Stimulated activated naive CD4-positive, alpha-beta T cell (primary cell): ENCODE measurements at regions not wholly inside any gene's neighbourhood (a gene's known extent, or its start where the extent isn't known, plus 50 kb on each side); places are given as distances from the start of the nearest gene placed in this dataset.
"Not testable (repeated sequence)": the region's sequence is repeated elsewhere in the genome, so short reads cannot be mapped to it uniquely, and the experiment has no call there.

ENCODE experiments used
- DNase-seq, 6 experiments: peaks; one replicate each; lab custom pipeline; 2025; lab: John Stamatoyannopoulos, UW

DNA sequence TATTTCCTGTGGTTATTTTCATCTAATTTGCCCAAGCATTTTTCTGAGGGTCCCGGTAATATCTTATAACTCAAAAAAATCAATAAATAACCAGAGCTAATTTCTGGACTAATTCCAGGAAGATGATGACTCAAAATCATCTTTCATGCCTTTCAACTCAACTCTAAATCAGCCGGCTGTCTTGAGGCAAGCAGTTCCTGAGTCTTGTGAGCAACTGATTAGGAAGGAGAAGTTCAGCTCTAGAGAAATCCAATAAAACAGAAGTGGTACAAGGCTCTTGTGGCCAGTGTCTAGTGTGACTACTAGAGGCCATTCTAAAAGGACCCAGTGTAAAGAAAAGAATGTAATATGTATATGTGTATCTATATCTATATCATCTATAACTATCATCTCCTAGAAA lies 890.4 kb downstream of the TRIB2 start:
- DNase-seq = no peak

DNA sequence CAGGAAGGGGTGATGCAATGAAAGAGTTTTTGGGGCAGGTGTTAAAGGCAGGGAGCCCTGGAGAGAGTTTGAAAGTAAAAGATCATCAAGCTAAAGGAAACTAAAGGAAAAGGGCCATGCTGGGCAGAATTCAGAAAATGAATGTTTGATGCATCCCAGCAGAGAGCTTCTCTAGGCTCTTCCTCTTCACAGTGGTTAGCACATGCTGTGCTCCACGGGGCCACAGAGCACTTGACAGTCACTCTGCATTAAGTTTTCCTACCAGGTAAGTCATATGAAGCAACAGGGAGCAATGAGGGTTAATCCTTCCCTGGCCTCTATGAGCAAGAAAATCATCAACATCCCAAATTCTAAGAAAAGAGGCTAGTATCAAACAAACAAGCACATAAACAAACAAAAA lies 895.2 kb downstream of the TRIB2 start:
- DNase-seq = no peak

DNA sequence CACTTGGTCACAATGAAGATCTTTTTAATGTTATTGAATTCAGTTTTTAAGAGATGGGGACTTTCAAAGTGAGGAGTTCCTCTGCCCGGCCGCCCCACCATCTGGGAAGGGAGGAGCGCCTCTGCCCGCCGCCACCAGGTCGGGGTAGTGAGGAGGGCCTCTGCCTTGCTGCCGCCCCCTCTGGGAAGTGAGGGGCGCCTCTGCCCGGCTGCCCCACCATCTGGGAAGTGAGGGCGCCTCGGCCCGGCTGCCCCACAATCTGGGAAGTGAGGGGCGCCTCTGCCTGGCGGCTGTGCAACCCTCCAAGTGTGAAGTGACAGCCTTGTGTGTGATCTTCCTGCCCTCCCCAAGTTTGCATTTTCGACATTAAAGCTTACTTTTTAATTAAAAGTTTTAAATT lies 899.3 kb downstream of the TRIB2 start:
- no peak for DNase-seq

DNA sequence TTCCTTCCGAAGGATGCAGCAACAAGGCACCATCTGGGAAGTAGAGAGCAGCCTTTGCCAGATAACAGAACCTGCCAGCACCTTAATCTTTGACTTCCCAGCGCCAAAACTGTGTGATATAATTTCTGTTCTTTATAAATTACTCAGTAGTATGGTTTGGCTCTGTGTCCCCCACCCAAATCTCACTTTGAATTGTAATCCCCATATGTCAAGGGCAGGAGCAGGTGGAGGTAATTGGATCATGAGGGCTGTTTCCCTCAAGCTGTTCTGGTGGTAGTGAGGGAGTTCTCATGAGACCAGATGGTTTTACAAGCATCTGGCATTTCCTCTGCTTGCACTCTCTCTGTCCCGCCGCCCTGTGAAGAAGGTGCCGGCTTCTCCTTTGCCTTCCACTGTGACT lies 899.9 kb downstream of the TRIB2 start:
- no peak for DNase-seq

DNA sequence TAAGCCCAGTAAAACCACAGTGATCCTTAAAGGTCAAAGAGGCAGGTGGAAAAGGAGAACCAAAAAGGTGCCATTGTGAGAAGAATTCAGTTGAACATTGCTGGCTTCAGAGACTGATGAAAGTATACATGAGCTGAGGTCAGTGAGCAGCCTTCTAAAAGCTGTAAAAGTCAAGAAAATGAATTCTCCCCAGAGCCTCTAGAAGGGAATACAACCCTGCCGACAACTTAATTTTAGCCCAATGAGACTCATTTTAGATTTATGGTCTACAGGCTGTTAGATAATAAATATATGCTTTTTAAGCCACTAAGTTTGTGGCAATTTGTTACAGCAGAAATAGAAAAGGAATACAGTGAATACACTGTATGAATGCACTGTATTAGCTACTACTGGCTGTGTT lies 911.4 kb downstream of the TRIB2 start:
- no peak for DNase-seq

DNA sequence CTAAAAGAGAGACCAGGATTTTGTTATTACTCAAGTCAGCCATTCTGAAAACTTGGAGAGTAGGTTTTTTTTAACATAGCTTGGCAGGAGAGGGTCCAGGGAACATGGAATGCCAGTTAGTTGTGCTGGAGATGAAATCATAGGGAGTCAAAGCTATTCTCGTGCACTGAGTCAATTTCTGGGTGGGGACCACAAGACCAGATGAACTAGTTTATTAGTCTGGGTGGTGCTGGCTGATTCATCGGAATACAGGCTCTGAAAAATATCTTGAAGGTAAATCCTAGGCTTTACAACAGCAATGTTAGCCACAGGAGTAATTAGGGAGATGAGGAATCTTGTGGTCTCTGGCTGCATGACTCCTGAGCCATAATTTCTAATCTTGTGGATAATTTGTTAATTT lies 921.4 kb downstream of the TRIB2 start:
- DNase-seq = no peak

DNA sequence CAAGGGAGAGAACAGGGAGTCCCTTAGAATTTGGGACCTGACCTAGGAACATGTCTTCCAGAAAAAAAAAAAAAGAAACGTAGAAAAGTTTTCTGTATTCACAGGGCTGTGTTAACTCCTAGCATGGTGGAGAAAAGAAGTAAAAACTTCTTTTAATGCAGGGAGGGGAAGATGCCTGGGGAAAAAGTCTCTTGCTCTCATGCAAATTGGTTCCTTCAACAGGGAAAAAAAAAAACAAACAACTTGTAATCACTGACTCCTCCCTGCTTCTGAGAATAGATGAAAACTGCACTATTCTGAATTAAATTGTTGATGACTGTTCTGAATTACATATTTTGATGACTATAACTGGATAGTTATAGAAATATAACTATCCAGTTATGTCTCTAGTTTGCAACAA lies 933.2 kb downstream of the TRIB2 start:
- no peak for DNase-seq

DNA sequence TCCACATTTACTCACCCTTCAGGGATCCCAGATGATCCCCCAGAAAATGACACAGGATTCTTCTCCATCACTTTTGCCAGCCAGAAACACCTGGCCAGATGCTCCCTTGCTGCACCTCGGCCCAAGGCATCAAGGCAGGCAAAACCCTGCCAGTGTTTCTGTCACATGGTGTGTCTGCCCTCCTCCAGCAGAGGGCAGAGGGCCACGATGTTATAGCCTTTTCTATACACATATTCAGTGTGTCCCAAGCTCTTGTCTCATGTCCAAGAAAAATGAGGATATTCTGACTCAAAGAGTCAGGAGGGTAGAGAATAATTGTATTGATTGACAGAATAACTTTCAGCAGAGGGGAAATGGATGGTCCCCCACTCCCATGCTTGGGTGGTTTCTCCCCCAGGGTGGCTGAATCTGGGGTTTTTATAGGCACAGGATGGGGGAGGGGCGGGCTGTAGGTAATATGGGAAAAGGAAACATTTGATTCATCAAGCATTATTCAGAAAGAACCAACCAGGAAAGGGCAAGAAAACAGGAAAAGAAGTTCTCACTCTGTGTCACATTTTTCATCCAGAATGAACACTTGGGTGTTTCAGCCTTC lies 933.9 kb downstream of the TRIB2 start:
- DNase-seq = no peak

DNA sequence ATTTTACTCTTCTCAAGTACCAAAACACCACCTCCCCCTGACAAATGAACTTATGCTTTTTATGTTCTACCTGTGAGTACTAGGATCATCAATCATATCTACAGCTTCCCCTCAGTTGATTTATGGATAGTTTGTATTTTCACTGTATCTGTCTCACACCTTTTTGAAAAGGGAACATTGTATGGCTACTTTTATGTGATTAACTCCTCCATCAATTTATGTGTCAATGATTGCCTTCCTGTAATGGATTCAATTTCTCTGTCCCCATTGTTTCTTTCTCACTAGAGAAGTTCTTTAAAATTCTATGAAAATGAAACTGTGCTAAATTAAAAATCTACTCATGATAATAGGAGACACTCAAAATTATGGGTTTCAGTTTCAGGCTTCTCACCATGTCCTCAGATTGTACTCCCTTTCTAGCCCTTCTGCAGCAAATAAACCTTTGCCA lies 935.0 kb downstream of the TRIB2 start:
- no peak for DNase-seq

DNA sequence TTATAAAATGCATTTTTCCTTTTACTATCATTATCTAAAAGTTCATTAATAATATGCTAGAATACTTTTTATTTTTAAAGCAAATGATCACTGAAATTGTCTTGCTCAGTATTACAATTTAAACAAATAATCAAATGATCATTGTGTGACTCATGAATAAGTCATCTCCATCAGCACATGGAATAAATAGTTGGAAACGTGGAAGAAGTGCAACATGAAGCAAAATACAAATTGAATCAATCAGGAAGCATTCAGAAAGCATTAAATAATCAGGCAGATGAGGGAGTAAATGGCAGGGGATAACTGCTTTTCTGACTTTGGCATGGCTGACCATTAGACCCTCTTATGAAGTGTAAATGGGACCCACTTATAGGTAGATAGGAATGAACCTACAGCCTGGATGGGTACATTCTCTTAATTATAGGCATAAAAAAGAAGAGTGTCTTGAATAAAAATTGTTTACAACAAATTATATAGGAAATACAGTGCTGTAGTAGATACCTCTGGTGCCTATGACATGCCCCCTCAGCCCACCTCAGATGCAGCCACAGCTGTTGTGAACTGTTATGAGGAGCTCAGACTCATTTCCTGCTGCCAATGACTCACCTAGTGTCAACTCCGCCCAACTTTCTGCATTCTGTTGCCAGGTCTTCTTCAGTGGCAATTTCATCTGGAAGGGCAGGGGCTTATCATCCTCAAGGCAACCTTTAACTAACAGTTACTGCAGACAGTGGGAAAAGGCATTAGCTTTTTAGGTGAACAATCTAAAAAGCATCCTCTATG lies 936.0 kb downstream of the TRIB2 start:
- DNase-seq = no peak

DNA sequence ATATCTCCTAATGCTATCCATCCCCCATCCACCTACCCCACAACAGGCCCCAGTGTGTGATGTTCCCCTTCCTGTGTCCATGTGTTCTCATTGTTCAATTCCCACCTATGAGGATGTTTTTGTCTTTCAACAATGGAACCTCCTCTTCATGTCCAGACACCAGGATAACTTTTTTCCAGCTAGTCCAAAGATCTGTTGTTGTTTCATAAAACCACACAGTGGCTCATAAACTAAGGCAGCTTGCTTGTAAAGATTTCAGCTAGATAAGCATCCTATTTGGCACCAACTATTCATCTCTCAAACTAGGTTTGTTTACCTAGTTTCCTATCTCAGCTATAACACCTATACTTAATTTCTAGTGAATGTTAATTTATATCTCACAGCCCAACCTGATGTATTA lies 937.7 kb downstream of the TRIB2 start:
- DNase-seq = no peak

DNA sequence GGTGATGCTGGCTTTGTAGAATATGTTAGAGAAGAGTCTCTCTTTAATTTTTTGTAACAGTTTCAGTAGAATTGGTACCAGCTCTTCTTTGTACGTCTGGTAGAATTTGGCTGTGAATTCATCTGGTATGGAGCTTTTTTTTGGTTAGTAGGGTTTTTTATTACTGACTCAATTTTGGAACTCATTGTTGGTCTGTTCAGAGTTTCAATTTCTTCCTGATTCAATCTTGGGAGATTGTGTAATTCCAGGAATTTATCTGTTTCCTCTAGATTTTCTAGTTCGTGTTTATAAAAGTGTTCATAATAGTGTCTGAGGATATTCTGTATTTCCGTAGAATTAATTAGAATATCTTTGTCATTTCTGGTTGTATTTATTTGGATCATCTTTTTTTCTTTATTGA lies 943.5 kb downstream of the TRIB2 start:
- DNase-seq = no peak

DNA sequence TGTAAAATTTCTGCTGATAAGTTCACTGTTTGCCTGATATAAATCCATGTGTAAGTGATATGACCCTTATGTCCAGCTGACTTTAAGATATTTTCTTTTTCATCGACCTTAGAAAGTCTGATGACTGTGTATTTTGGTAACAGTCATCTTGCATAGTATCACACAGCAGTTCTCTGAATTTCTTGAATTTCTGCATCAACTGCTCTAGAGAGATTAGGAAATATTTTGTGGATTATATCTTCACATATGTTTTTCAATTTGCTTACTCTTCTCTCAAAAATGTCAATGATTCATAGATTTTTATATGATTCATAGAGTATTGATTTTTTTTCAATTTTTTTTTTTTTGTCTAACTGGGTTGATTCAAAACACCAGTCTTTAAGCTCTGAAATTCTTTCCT lies 945.3 kb downstream of the TRIB2 start:
- no peak for DNase-seq

DNA sequence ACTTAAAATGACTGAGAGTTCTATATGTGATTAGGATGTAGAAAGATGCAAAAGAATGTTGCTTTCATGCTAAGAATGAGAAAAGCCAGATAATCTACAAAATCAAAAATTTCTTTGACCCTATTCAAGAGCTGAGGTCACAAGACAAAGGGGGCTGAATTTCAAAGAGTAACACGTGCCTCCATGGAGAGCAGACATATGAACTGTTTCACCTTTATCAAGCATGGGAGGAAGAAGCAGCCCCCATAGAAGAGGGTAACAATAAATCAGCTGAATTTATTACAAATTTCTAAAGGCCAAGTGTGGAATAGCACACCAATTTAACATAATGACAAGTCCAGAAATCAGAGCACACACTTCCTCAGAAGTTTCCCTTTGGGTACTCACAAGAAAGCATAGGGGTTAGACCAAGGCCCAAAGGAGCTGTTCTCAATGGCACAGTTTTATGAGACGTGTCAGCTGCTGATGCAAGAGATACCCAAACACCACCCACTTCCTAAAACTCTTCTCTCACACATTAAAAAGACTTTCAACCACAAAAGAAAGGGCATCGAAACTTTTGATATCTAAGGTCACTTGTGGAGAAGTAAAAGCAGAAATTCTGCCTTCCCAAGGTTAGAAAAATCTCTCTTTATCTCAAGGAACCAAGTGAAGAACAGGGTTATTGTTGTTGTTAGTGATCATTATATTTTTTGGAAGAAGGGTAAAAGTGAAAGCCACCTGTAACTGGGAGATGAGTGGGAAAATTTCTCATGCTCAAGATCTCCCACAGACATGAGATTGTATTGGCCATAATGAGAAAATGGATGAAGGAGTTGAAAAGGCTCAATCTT lies 950.1 kb downstream of the TRIB2 start:
- no peak for DNase-seq

DNA sequence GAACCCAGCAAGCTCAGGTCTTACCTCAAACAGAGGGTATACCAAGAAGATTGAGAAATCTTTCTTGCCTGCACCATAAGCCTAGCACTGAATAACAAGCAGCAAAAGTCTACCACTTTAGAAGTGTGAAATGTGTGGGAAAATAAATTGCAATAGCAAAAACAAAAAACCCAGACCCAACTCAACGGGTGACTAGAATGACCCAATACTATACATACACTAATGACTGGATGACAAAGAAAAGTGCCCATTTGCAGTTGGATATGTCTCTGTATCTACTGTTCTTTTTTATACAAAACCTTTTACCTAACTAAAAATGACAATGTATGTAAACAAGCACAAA lies 950.6 kb downstream of the TRIB2 start:
- no peak for DNase-seq

DNA sequence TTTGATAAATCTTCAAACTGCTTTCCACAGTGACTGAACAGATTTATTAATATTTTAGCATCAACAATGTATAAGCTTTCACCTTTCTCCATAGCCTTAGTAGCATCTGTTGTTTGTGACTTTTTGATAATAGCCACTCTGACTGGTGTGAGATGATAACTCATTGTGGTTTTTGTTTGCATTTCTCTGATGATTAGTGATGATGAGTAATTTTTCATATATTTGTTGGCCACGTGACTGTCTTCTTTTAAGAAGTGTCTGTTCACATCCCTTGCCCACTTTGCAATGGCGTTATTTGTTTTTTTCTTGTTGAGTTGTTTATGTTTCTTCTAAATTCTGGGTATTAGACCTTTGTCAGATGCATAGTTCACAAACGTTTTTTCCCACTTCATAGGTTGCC lies 952.9 kb downstream of the TRIB2 start:
- DNase-seq = no peak

DNA sequence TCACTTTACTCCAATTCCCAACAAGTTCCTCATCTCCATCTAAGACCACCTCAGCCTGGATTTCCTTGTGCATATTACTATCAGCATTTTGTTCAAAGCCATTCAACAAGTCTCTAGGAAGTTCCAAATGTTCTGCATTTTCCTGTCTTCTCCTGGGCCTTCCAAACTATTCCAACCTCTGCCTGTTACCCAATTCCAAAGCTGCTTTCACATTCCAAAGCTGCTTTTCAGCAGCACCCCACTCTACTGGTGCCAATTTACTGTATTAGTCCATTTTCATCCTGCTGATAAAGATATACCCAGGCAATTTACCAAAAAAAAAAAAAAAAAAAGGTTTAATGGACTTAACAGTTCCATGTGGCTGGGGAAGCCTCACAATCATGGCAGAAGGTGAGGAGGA lies 957.1 kb downstream of the TRIB2 start:
- not testable (repeated sequence) for DNase-seq

DNA sequence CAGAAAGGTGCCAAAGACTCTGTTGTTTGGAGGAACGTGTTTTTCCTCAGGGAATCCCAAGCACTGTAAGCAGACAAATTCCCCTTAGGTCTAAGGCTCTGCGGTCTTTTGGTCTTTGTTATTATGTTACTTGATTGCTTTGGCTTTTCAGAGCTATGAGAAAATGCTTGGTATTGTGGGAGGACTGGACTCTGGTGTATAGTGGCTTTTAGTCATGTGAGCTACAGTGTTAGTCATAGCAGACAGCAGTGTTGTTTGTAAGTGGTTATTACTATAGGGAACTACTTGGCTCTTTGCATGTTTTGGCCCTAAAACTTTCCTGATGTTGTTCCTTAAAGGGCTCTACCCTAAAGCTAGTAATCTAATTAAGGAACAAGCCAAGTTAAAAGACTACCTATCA lies 956.2 kb upstream of the LRATD1 start:
- no peak for DNase-seq

DNA sequence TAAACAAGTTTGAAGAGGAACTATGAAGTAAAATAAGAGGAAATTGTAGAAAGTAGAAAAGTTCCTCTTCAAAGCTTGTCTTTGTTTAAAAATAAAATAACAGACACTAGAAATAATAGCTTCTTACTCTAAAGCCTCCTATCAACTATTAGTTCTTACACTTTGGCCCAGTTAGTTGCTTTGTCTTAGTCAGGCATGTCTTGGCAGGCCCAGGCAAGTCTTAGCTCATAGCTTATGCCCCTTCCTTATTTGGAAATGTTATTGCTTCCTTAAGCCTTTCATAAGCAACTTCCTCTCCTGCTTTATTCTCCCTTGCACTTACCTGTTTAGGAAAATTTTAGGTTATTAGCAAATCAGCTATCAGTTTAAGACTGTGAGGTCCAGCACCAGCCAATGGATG lies 950.6 kb upstream of the LRATD1 start:
- no peak for DNase-seq

DNA sequence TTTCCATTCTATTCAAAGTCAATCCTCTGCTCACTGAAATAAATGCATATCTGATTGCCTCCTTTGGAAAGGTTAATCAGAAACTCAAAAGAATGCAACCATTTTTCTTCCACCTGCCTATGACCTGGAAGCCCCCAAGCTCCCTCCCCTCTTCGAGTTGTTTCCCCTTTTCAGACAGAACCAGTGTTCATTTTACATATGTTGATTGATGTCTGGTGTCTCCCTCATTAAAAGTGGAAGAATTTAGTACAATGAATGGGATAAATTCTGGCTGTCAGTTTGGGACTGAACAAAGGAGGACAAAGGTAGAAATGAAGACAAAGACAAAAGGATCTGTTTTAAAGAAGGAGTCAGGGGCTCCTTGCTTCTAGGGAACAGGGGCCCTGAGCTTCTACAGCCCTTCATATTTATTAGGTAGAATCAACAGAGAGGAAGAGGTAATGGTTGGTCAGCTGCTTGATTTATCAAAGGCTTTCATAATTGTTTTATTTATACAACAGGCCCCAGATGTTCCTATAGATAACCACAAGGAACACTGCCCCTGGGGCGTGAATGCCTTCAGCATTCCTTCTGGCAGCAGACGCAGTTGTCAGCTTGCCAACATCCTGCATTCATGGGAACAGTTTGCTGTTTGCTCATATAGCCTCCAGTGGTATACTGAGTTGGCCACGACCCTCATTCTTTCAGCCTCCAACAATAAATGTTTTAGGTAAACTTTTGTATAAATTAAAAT lies 949.8 kb upstream of the LRATD1 start:
- DNase-seq = no peak

DNA sequence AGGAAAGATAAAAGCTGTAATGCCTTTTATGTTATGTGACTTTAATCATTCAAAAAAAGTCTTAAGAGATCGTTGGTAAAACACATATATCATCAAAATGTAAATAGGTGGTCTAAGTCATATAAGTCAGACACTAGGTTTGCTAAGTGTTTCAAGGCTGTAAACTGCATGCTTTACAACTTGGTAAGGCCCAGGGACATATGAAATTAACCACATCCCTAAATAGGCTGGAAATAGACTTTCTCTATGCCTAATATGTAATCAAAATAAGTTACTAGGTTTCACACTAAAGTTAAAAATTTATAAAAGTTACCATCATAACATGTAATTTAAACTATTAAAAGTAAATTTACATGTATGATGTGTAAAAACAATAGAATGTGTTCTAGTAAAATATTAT lies 946.3 kb upstream of the LRATD1 start:
- DNase-seq = no peak

DNA sequence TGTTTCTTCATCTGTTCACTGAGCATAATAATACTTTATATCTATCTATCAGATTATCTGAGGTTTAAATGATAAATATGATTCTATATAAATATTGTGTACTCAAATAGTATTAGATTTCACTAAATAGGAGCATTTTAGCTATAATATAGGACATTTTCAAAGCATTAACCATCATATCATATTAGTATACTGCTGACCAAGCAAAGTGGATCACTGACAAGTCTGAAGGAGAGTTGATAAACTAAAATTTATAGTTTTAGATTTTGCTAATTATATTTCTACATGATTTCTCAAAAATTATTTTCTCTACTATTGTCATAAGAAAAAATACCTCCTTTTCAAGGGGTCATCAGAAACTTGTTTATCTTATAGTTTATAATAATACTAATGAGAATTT lies 937.8 kb upstream of the LRATD1 start:
- no peak for DNase-seq

DNA sequence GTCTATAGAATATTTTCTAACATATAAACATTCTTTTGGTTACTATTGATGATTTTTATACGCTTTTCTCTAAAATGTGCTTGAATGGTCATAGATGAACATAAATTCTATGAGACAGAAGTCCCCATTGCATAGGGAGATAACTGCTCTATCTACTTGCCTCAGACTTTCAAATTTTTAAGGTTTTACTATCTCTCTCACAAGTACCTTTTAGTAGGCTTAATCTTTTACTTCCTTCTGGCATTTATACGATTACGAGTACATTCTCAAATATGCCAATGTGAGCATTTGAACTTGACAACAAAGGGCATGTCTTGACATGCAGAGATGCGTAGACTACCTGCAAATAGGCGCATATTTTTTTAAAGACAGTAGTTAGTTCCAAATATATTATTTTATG lies 935.9 kb upstream of the LRATD1 start:
- DNase-seq = no peak
